ENCODE measurements at regions not wholly inside any gene's neighbourhood (a gene's known extent, or its start where the extent isn't known, plus 50 kb on each side); places are given as distances from the start of the nearest gene placed in this dataset.

DNA sequence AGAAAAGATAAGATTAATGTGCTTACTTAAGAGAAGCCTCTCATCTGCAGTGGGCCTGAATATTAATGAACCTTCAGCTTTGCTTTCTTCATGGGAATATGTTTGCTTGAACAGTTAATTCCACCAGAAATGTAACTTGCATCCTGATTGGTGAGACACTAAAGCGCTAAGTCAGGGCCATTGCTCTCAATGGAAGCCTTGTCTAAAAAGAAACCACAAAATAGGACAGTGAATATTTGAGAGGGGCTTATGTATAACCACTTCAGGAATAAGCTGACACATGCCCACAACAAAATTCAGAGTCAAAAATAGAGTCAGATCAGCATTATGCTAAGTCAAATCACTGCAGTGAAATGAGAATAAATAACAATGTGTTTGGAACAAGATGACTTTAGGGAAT lies 1125.8 kb downstream of the STIM2 start:
- TF ChIP-seq CTCF (IDR thresholded peaks at IDR 0.05; ENCODE audit: insufficient read depth, low read length) (no peak), SPI1 (IDR thresholded peaks at IDR 0.05; ENCODE audit: borderline replicate concordance, low read depth) (no peak), REST (IDR thresholded peaks at IDR 0.05; ENCODE audit: insufficient replicate concordance, low read depth) (no peak), POLR2AphosphoS5 (IDR thresholded peaks at IDR 0.05; ENCODE audit: low read depth) (no peak), GABPA (IDR thresholded peaks at IDR 0.05; ENCODE audit: low read depth) (no peak)
- no peak overlapping the region for H3K27ac ChIP-seq (replicated peaks)
- no peak overlapping the region for H3K4me3 ChIP-seq (replicated peaks; ENCODE audit: insufficient read depth, low read length)
- no peaks in the 10 kb centered on the region for H3K27me3 ChIP-seq (ENCODE audit: insufficient read depth, poor library complexity, severe bottlenecking)
- no peak for DNase-seq (ENCODE audit: low read depth in 1 of 2, low spot score in 1 of 2)

- no peak overlapping the region for H3K4me3 ChIP-seq (replicated peaks; ENCODE audit: insufficient read depth, low read length)
- TF ChIP-seq SPI1 (IDR thresholded peaks at IDR 0.05; ENCODE audit: borderline replicate concordance, low read depth) (no peak), POLR2AphosphoS5 (IDR thresholded peaks at IDR 0.05; ENCODE audit: low read depth) (no peak), GABPA (IDR thresholded peaks at IDR 0.05; ENCODE audit: low read depth) (no peak), CTCF (IDR thresholded peaks at IDR 0.05; ENCODE audit: insufficient read depth, low read length) (no peak), REST (IDR thresholded peaks at IDR 0.05; ENCODE audit: insufficient replicate concordance, low read depth) (no peak)
- no peak for DNase-seq (ENCODE audit: low read depth in 1 of 2, low spot score in 1 of 2)
- no peaks in the 10 kb centered on the region for H3K27me3 ChIP-seq (ENCODE audit: insufficient read depth, poor library complexity, severe bottlenecking)
- H3K27ac ChIP-seq (replicated peaks) = no peak overlapping the region
Observed at GRCh38 chr4:28001698-28002097, 1141.1 kb downstream of the STIM2 start.

DNA sequence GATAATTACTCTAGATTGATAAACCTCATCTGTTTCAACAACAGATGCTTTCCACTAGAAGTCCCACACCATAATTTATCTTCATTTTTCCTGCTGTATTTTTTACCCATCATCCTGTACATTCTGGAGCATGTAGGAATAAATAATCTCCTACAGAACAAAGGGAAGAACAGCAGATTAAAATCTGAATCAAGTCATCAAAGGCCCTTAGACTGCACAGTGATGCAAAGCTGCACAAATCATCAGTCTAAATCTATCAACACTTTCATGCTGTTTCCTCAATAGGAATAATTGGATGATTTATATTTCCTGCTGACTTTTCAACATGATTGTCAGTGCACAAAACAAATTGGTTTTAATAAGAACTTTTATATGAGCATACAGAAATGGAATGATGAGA lies 1143.9 kb downstream of the STIM2 start:
- TF ChIP-seq POLR2AphosphoS5 (IDR thresholded peaks at IDR 0.05; ENCODE audit: low read depth) (no peak), GABPA (IDR thresholded peaks at IDR 0.05; ENCODE audit: low read depth) (no peak), CTCF (IDR thresholded peaks at IDR 0.05; ENCODE audit: insufficient read depth, low read length) (no peak), SPI1 (IDR thresholded peaks at IDR 0.05; ENCODE audit: borderline replicate concordance, low read depth) (no peak), REST (IDR thresholded peaks at IDR 0.05; ENCODE audit: insufficient replicate concordance, low read depth) (no peak)
- Histone ChIP-seq H3K4me3 (replicated peaks; ENCODE audit: insufficient read depth, low read length) (no peak overlapping the region), H3K27ac (replicated peaks) (no peak overlapping the region), H3K27me3 (ENCODE audit: insufficient read depth, poor library complexity, severe bottlenecking) (no peaks in the 10 kb centered on the region)
- no peak for DNase-seq (ENCODE audit: low read depth in 1 of 2, low spot score in 1 of 2)

All from HL-60 (cell line).